ENCODE measurements at regions not wholly inside any gene's neighbourhood (a gene's known extent, or its start where the extent isn't known, plus 50 kb on each side); places are given as distances from the start of the nearest gene placed in this dataset.

- Histone ChIP-seq H4K20me1 (ENCODE audit: insufficient read depth, low read length) (no peaks in the 10 kb centered on the region), H3K9ac (ENCODE audit: low read length) (no peak overlapping the region), H3K9me3 (ENCODE audit: insufficient read depth, low read length) (no peaks in the 10 kb centered on the region), H3K36me3 (replicated peaks; ENCODE audit: low read depth, low read length) (no peaks in the 10 kb centered on the region), H2AFZ (ENCODE audit: low read depth, low read length) (no peak overlapping the region), H3K4me1 (ENCODE audit: low read length) (no peaks in the 10 kb centered on the region), H3K4me2 (ENCODE audit: low read length) (no peak overlapping the region), H3K4me3 (ENCODE audit: low read length) (no peak overlapping the region), H3K27ac (ENCODE audit: low read length) (no peak overlapping the region), H3K79me2 (ENCODE audit: low read length) (no peaks in the 10 kb centered on the region), H3K27me3 (ENCODE audit: low read depth, low read length) (no peaks in the 10 kb centered on the region)
- TF ChIP-seq CTCF (IDR thresholded peaks at IDR 0.05; ENCODE audit: low read depth, low read length): peak; percentile 52
- TF ChIP-seq EZH2phosphoT487 (IDR thresholded peaks at IDR 0.05; ENCODE audit: low read depth): no peak
These were observed 126.6 kb upstream of the HMHB1 start for GRCh38 chr5:143685246-143685815.

- H3K27me3 ChIP-seq (ENCODE audit: low read depth, low read length): no peaks in the 10 kb centered on the region
- H4K20me1 ChIP-seq (ENCODE audit: insufficient read depth, low read length): no peaks in the 10 kb centered on the region
- no peak overlapping the region for H3K4me3 ChIP-seq (ENCODE audit: low read length)
- H3K4me1 ChIP-seq (ENCODE audit: low read length): peaks cover 7% of the 10 kb centered on the region
- TF ChIP-seq EZH2phosphoT487 (IDR thresholded peaks at IDR 0.05; ENCODE audit: low read depth): no peak
- TF ChIP-seq CTCF (IDR thresholded peaks at IDR 0.05; ENCODE audit: low read depth, low read length): no peak
- H2AFZ ChIP-seq (ENCODE audit: low read depth, low read length): no peak overlapping the region
- H3K36me3 ChIP-seq (replicated peaks; ENCODE audit: low read depth, low read length): no peaks in the 10 kb centered on the region
- no peak overlapping the region for H3K27ac ChIP-seq (ENCODE audit: low read length)
- no peaks in the 10 kb centered on the region for H3K9me3 ChIP-seq (ENCODE audit: insufficient read depth, low read length)
- no peaks in the 10 kb centered on the region for H3K79me2 ChIP-seq (ENCODE audit: low read length)
- no peak overlapping the region for H3K4me2 ChIP-seq (ENCODE audit: low read length)
- H3K9ac ChIP-seq (ENCODE audit: low read length): no peak overlapping the region
These were observed 128.5 kb upstream of the HMHB1 start for GRCh38 chr5:143683459-143683858.

GRCh38 chr5:143682929-143683386 lies 129.0 kb upstream of the HMHB1 start:
- TF ChIP-seq CTCF (IDR thresholded peaks at IDR 0.05; ENCODE audit: low read depth, low read length) (no peak), EZH2phosphoT487 (IDR thresholded peaks at IDR 0.05; ENCODE audit: low read depth) (no peak)
- no peak overlapping the region for H3K4me2 ChIP-seq (ENCODE audit: low read length)
- H3K9me3 ChIP-seq (ENCODE audit: insufficient read depth, low read length): no peaks in the 10 kb centered on the region
- H4K20me1 ChIP-seq (ENCODE audit: insufficient read depth, low read length): no peaks in the 10 kb centered on the region
- H3K4me1 ChIP-seq (ENCODE audit: low read length): peaks cover 12% of the 10 kb centered on the region
- no peak overlapping the region for H2AFZ ChIP-seq (ENCODE audit: low read depth, low read length)
- no peak overlapping the region for H3K4me3 ChIP-seq (ENCODE audit: low read length)
- H3K27ac ChIP-seq (ENCODE audit: low read length): no peak overlapping the region
- H3K36me3 ChIP-seq (replicated peaks; ENCODE audit: low read depth, low read length): no peaks in the 10 kb centered on the region
- H3K9ac ChIP-seq (ENCODE audit: low read length): no peak overlapping the region
- no peaks in the 10 kb centered on the region for H3K79me2 ChIP-seq (ENCODE audit: low read length)
- H3K27me3 ChIP-seq (ENCODE audit: low read depth, low read length): no peaks in the 10 kb centered on the region

- H3K4me2 ChIP-seq (ENCODE audit: low read length): no peak overlapping the region
These were observed 129.6 kb upstream of the HMHB1 start for GRCh38 chr5:143682246-143682905.

More at GRCh38 chr5:143682246-143682905, 129.6 kb upstream of the HMHB1 start:
- Histone ChIP-seq H3K79me2 (ENCODE audit: low read length) (no peaks in the 10 kb centered on the region), H3K9me3 (ENCODE audit: insufficient read depth, low read length) (no peaks in the 10 kb centered on the region), H3K27me3 (ENCODE audit: low read depth, low read length) (no peaks in the 10 kb centered on the region), H3K9ac (ENCODE audit: low read length) (no peak overlapping the region), H4K20me1 (ENCODE audit: insufficient read depth, low read length) (no peaks in the 10 kb centered on the region), H2AFZ (ENCODE audit: low read depth, low read length) (no peak overlapping the region), H3K27ac (ENCODE audit: low read length) (no peak overlapping the region), H3K36me3 (replicated peaks; ENCODE audit: low read depth, low read length) (no peaks in the 10 kb centered on the region), H3K4me1 (ENCODE audit: low read length) (peaks cover 14% of the 10 kb centered on the region), H3K4me3 (ENCODE audit: low read length) (no peak overlapping the region)
- TF ChIP-seq EZH2phosphoT487 (IDR thresholded peaks at IDR 0.05; ENCODE audit: low read depth) (no peak), CTCF (IDR thresholded peaks at IDR 0.05; ENCODE audit: low read depth, low read length) (no peak)
